GM04504 (cell line): ENCODE measurements at regions not wholly inside any gene's neighbourhood (a gene's known extent, or its start where the extent isn't known, plus 50 kb on each side); places are given as distances from the start of the nearest gene placed in this dataset.
A peak's percentile ranks its signal among the peaks of the same experiment; 100 is the strongest.

Experiments used
- DNase-seq: peaks from one replicate; pipeline ENCODE4 v3.0.0-alpha.2; 2012; ENCODE audit warnings: low read depth

- no peak for DNase-seq
Measured at GRCh38 chr16:27719106-27719445, 169.1 kb downstream of the KATNIP start.

DNA sequence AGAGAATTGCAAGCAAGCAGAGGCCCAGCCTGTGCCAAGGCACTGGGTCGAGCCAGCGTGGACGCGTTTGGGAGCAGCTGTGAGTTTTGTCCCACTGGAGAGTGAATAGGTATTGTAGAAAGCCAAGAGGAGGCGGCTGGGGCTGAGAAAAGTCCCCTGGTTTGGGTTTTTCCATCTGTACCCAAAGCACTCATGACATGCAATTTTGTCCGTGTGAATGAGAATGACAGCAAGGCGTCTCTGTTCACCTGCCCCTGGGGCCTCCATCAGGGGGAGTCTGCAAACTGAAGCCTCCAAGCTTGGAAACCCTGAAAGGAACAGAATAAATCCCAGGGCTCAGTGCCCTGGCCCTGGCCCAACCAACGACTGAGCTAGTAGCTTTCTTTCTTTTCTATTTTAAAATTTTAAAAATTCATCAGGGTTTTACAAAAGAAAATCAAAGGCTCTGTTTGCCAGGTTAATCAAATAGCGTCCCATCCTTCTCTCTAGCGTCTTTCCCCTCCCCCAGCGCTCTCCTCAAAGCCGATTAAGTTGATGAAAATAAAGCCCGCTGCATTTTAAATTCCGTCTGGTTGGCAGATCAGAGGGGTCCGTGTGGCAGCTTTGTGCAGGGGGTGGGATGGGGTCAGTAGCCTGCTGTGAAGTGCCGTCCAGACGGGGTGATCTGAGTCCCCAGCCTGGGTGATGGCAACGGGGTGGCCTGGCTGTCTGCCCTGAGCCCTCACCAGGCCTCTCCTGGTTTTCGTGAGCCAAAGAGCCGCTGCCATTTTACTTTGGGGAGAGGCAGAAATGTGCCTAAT, 171.0 kb downstream of the KATNIP start:
- DNase-seq: no peak

DNA sequence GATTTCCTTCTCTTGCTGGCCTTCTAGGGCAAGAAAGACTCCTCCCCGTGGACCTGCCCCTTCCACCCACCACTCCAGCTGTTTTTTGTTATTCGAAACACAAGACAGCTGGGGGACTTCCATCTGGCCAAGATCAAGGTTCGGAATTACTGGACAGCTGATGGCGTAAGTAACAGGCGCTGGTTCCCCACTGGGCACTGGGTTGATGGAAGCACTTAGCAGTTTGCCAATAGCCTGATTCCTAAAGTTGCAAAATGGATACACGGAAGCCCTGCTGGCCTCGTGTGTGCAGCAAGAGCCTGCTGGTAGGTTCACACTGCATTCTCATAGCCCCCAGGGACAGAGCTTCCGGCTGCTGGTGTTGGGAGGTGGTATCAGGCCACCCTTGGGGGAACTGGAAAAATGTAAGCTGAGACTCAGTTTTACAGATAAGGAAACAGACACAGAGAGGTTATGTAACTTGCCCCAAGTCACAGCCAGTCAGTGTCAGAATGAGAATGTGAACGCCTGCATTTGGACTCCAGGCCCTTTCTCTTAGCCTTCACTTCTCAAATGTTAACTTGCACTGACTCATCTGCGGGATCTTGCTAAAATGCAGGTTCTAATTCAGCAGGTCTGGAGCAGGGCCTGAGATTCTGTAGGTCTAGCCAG, 171.7 kb downstream of the KATNIP start:
- DNase-seq: peak; percentile 35

DNA sequence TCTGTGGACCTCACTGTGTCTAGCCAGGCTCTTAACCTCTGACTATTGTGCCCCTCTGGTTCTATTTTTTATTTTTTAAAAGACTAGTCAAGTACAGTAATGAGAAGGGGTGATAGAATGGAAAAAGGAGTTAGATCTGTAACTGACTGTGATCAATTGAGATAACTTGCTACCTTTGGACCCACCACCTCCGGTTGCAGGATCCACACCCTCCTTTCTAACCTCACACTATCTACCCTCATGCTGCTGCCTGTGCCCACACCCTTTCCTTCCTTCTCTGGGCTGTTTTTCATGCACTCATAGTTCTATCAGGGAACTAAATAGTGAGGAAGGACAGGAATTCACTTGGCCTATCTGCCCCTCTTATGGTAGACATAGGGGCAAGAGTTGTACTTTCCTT, 172.3 kb downstream of the KATNIP start:
- DNase-seq: no peak

GRCh38 chr16:27722892-27723450, 173.0 kb downstream of the KATNIP start:
- no peak for DNase-seq

GRCh38 chr16:27723711-27724481, 174.0 kb downstream of the KATNIP start:
- no peak for DNase-seq

DNA sequence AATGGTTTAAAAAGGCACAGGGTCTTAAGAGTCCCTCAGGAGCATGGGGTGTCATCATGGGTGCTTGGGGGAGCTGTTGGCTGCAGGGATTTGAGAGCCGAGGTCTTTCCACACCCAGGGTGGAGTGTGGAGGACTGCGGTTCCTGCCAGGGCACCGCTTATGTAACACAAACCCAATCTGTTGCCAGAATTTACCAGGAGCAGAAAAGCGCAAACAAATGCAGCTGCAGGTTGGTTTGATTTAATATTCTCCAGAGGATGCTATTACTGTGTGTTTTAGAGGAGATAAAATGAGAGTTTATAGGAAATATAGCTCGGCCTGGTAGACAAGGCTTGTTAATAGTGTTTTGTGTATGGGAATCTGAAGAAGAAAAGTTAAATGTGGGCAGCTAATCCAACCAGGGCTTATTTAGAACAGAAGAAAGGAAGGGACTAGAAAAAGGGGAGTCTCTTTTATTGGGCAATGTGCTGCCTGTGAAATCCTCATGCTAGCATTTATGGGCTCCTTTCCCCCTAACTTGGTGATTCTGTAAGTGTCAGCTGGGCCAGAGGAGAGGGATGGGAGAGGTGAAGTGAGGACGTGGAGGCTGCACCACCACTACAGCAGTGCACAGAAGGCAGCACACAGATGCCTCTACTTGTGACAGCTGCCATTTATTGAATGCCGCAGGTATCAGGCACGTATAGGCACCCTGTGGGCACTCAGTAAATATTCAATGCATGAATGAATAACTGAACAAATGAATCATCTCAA, 174.7 kb downstream of the KATNIP start:
- DNase-seq: no peak

GRCh38 chr16:27725236-27726000, 175.5 kb downstream of the KATNIP start:
- DNase-seq: no peak

DNA sequence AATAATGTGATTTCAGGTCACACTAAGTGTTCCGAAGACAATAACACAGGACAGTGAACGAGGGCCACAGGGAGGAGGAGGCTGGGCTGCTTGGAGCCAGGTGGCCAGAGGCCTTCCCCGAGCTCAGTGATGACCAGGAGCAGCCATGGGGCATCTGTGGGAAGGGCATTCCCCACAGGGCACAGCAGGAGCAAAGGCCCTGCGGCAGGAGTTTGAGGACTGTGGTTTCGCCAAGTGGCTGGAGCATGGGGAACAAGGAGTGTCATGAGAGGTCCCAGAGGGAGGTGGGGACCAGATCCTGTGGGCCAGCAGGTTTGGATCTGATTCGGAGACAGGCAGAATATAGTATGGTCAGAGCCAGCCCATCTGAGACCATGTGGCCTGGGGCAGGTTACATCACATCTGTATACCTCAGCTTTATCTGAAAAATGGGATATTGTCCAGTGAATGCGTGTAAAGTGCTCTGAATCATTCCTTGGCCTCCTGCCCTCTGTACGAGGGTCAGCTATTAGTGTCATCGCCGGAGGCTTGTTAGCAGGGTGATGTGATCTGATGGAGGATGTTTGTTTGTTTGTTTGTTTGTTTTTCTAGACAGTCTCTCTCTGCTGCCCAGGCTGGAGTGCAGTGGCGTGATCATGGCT, 176.8 kb downstream of the KATNIP start:
- DNase-seq: peak; percentile 40

- no peak for DNase-seq
Measured at GRCh38 chr16:27727941-27728340, 178.0 kb downstream of the KATNIP start.

GRCh38 chr16:27728691-27729090, 178.7 kb downstream of the KATNIP start:
- DNase-seq: no peak

DNA sequence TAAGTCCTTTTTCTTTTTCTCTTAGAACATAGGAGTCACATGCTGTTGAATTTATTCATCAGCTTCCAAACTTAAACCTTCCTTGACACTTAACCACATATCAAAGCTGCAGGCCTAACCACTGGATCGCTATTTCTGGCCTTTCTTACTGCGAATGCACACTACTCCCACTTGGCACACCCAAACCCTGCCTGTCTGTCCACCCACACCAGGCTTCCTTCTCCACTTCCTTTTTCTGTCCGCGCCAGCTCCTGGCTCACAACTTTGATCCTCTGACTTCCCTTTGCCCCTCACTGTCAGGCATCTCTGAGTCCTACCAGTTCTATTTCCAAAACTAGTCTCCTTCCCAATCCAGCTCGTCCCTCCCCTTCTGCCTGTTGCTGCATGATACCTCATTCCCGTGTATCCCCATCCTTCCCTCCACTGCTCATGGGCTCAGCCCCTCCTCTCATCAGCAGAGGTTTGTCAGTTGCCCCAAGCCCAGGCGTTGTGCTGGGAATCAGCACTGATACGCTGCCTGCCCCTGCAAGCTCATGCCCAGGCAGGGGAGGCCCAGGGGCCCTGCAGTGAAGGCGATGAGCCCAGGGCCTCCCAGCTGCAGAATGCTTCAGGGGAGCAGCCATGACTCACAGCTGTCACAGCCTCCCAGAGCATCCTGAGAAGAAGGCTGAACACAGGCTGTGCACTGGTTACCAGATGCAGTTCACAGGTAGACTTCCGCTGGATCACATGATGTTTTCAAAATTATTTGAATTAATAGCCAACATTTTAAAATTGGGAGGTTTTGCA, 179.8 kb downstream of the KATNIP start:
- no peak for DNase-seq

- DNase-seq: no peak
Measured at GRCh38 chr16:27730661-27731210, 180.8 kb downstream of the KATNIP start.

DNA sequence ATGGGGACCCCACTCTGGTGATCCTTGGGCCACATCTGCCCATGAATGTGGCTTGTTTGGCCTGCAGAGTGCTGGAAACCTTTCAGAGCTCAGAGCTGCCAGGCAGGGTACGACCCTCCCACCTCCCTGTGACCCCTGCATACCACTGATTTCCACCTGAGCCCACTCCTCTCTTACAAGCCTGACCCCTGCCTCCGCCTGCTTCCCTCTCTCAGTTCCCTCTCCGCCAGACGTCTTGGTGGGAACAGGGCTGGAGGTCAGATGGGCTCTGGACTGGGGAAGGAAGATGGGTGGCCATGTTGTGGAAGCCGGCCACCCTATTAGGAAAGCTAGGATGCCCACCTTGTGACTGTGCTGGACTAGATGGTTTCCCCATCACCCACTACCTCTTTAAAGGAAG, 185.1 kb downstream of the KATNIP start:
- DNase-seq: no peak

- DNase-seq: no peak
Measured at GRCh38 chr16:27736431-27736830, 186.5 kb downstream of the KATNIP start.

DNA sequence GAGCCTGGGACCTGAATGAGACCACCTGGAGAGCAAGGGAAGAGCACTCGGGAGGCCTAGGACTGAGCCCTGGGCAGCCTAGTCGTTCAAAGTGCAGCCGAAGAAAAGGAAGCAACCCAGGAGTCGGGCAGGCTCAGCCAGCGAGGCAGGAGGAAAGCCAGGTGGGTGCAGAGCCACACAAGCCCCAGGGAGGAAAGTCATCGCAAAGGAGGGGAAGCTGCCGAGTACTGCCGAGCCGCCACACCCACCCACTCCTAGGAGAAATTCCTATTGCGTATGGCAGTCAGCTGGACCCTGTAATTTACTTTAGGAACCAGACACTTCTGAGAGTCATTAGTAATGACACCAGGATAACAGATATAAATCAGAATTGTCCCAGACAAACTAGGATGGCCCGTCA, 187.6 kb downstream of the KATNIP start:
- DNase-seq: no peak
